HG03469 (cell line): ENCODE measurements at regions not wholly inside any gene's neighbourhood (a gene's known extent, or its start where the extent isn't known, plus 50 kb on each side); places are given as distances from the start of the nearest gene placed in this dataset.

Source experiments
- ATAC-seq: cut with Tn5 transposase; IDR thresholded peaks from one replicate; pipeline ENCODE4 v1.9.1; 2021; ENCODE audit warnings: mild to moderate bottlenecking, moderate library complexity, moderate number of reproducible peaks; ENCODE audit not compliant: unreplicated experiment

GRCh38 chr4:33160126-33160525, 2440.0 kb downstream of the PCDH7 start:
- no peak for ATAC-seq

GRCh38 chr4:33161202-33161601, 2441.0 kb downstream of the PCDH7 start:
- ATAC-seq: no peak

- ATAC-seq: no peak
Measured at GRCh38 chr4:33162122-33162521, 2442.0 kb downstream of the PCDH7 start.

GRCh38 chr4:33171873-33172525, 2451.8 kb downstream of the PCDH7 start:
- no peak for ATAC-seq

- no peak for ATAC-seq
Measured at GRCh38 chr4:33176566-33176965, 2456.4 kb downstream of the PCDH7 start.

GRCh38 chr4:33184657-33185290, 2464.6 kb downstream of the PCDH7 start:
- peak; percentile 50 for ATAC-seq

- ATAC-seq: no peak
Measured at GRCh38 chr4:33187035-33187434, 2466.9 kb downstream of the PCDH7 start.

GRCh38 chr4:33188733-33189132, 2468.6 kb downstream of the PCDH7 start:
- no peak for ATAC-seq

- ATAC-seq: no peak
Measured at GRCh38 chr4:33189169-33189568, 2469.0 kb downstream of the PCDH7 start.

- ATAC-seq: no peak
Measured at GRCh38 chr4:33193109-33193508, 2472.9 kb downstream of the PCDH7 start.

GRCh38 chr4:33200377-33200776, 2480.2 kb downstream of the PCDH7 start:
- ATAC-seq: no peak

- no peak for ATAC-seq
Measured at GRCh38 chr4:33218238-33218637, 2498.1 kb downstream of the PCDH7 start.

- ATAC-seq: no peak
Measured at GRCh38 chr4:33226133-33226532, 2506.0 kb downstream of the PCDH7 start.

GRCh38 chr4:33226783-33227182, 2506.6 kb downstream of the PCDH7 start:
- no peak for ATAC-seq

GRCh38 chr4:33255094-33255493, 2534.9 kb downstream of the PCDH7 start:
- no peak for ATAC-seq

GRCh38 chr4:33255507-33255906, 2535.3 kb downstream of the PCDH7 start:
- ATAC-seq: no peak

GRCh38 chr4:33262824-33263223, 2542.7 kb downstream of the PCDH7 start:
- no peak for ATAC-seq

GRCh38 chr4:33268776-33269175, 2548.6 kb downstream of the PCDH7 start:
- no peak for ATAC-seq

GRCh38 chr4:33270403-33270802, 2550.2 kb downstream of the PCDH7 start:
- no peak for ATAC-seq

GRCh38 chr4:33272722-33273121, 2552.6 kb downstream of the PCDH7 start:
- ATAC-seq: no peak

- no peak for ATAC-seq
Measured at GRCh38 chr4:33283818-33284217, 2563.6 kb downstream of the PCDH7 start.

- ATAC-seq: no peak
Measured at GRCh38 chr4:33296876-33297455, 2576.8 kb downstream of the PCDH7 start.
